Tibial nerve (tissue), 4 donors: ENCODE measurements at regions not wholly inside any gene's neighbourhood (a gene's known extent, or its start where the extent isn't known, plus 50 kb on each side); places are given as distances from the start of the nearest gene placed in this dataset.

Experiments
- DNase-seq, 2 donors: peaks; one replicate each; pipeline ENCODE4 v3.0.0-alpha.2; 2019; ENCODE audit warnings: low spot score in 2 of 2
- H3K27ac ChIP-seq, 4 donors: fragments of 200-600 bp; sonication (generic) in 3 of 4; one replicate each; pipeline ENCODE4 v1.5.1; 2017 to 2019; ENCODE audit warnings: mild to moderate bottlenecking in 1 of 4
- H3K27me3 ChIP-seq, 2 donors: fragments of 200-600 bp; sonication (generic) in 1 of 2; one replicate each; pipeline versions ENCODE4 v1.5.1 to v1.6.0; 2017 to 2019
- H3K36me3 ChIP-seq, 3 donors: fragments of 200-600 bp; sonication (generic); one replicate each; pipeline ENCODE4 v1.5.1; 2018 to 2019
- H3K4me1 ChIP-seq, 4 donors: fragments of 200-600 bp; sonication (generic) in 3 of 4; one replicate each; pipeline ENCODE4 v1.5.1; 2017 to 2019
- H3K4me3 ChIP-seq, 4 donors: fragments of 200-600 bp; sonication (generic) in 3 of 4; one replicate each; pipeline ENCODE4 v1.5.1; 2017 to 2019; ENCODE audit warnings: mild to moderate bottlenecking in 1 of 4, moderate library complexity in 1 of 4
- H3K9me3 ChIP-seq, 4 donors: fragments of 200-600 bp; sonication (generic) in 3 of 4; one replicate each; pipeline ENCODE4 v1.5.1; 2017 to 2019
- EP300 ChIP-seq, 2 donors: sonication (generic); formaldehyde crosslinking; IDR thresholded peaks; one replicate each; pipeline ENCODE4 v1.6.1; 2017; ENCODE audit warnings: antibody characterized with exemption in 2 of 2, mild to moderate bottlenecking in 1 of 2
- POLR2A ChIP-seq, 2 donors: fragments of 450-650 bp; IDR thresholded peaks; one replicate each; pipeline ENCODE4 v1.6.1; 2017; ENCODE audit warnings: antibody characterized with exemption in 2 of 2, mild to moderate bottlenecking in 2 of 2, moderate library complexity in 2 of 2
- WGBS, 2 donors: methylation state at CpG; one replicate each; pipeline ENCODE4 v1.1.5; 2018; 5-methylcytosine and 5-hydroxymethylcytosine counted together
- TF ChIP-seq, protein P1 (sequence below), 5 experiments: fragments of 200-600 bp in 3 of 5; fragments of 450-650 bp in 2 of 5; sonication (generic) in 3 of 5; IDR thresholded peaks; one replicate each; pipeline ENCODE4 v1.5.1; 2016 to 2019; ENCODE audit warnings: antibody characterized with exemption in 5 of 5, mild to moderate bottlenecking in 3 of 5, moderate library complexity in 2 of 5

GRCh38 chr4:3869174-3869572, 103.0 kb downstream of the ADRA2C start:
- peaks cover 0 to 66% of the 10 kb centered on the region in 2 donors for H3K27me3 ChIP-seq
- H3K4me3 ChIP-seq: no peak overlapping the region
- no peaks in the 10 kb centered on the region for H3K36me3 ChIP-seq
- WGBS, 2 donors: 83 to 90% methylated on average over 7 of the region's 7 CpGs
- no peak for TF ChIP-seq POLR2A (IDR thresholded peaks at IDR 0.05)
- TF ChIP-seq EP300 (IDR thresholded peaks at IDR 0.05): no peak
- TF ChIP-seq, protein P1, sequence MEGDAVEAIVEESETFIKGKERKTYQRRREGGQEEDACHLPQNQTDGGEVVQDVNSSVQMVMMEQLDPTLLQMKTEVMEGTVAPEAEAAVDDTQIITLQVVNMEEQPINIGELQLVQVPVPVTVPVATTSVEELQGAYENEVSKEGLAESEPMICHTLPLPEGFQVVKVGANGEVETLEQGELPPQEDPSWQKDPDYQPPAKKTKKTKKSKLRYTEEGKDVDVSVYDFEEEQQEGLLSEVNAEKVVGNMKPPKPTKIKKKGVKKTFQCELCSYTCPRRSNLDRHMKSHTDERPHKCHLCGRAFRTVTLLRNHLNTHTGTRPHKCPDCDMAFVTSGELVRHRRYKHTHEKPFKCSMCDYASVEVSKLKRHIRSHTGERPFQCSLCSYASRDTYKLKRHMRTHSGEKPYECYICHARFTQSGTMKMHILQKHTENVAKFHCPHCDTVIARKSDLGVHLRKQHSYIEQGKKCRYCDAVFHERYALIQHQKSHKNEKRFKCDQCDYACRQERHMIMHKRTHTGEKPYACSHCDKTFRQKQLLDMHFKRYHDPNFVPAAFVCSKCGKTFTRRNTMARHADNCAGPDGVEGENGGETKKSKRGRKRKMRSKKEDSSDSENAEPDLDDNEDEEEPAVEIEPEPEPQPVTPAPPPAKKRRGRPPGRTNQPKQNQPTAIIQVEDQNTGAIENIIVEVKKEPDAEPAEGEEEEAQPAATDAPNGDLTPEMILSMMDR (IDR thresholded peaks at IDR 0.05): no peak
- no peaks in the 10 kb centered on the region for H3K9me3 ChIP-seq
- peaks cover 0 to 16% (median 0%) of the 10 kb centered on the region in 4 donors for H3K4me1 ChIP-seq
- no peak overlapping the region for H3K27ac ChIP-seq
- DNase-seq: no peak

DNA sequence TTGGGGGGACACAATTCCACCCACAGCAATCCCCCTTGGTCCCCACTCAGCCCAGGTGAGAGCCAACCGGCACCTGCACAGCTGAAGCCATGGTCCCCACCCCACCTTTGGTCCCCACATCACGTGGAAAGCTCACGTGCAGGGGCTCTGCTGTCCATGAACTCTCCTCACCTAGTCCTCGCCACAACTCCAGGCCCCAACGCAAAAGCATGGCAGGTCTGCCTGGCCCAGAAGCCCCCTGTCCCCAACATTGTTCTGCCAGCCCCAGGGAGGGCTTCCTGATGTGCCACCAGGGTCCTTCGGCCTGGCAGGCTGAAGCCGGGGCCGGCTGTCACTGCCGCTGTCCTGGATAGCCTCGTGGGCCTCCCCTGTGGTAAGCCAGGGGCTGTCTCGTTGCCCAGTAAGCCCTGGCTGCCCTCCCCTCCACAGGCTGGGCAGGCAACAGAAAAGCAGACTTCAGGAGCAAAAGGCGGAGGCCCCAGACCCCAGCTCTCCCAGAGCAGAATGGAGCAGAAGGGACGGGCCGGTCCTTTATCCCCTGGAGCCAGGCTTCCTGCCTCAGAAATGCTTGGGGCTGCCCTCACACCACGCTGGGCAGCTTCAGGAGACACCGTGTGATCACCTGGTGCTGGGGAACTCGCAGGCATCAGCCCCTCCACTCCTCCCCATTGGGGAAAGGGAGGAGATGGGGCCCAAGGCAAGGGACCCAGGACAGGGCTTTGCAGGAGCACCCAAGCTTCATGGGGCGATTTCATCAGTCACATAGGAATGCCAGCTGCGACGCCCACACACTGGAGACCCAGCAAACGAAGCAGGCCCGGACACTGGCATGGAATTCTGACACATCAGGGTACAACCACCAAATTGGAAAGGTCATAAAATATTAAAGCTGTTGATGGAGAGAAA, 103.7 kb downstream of the ADRA2C start:
- WGBS, 2 donors: 62 to 67% methylated on average over 17 to 21 of the region's 22 CpGs
- H3K4me1 ChIP-seq: peaks cover 0 to 16% (median 0%) of the 10 kb centered on the region in 4 donors
- peaks cover 0 to 66% of the 10 kb centered on the region in 2 donors for H3K27me3 ChIP-seq
- H3K27ac ChIP-seq: no peak overlapping the region
- no peaks in the 10 kb centered on the region for H3K36me3 ChIP-seq
- no peak for TF ChIP-seq EP300 (IDR thresholded peaks at IDR 0.05)
- TF ChIP-seq, protein P1 (IDR thresholded peaks at IDR 0.05): no peak
- no peak for TF ChIP-seq POLR2A (IDR thresholded peaks at IDR 0.05)
- DNase-seq: peak in 1 of 2 donors; percentile 4
- no peak overlapping the region for H3K4me3 ChIP-seq
- no peaks in the 10 kb centered on the region for H3K9me3 ChIP-seq

- Histone ChIP-seq H3K27me3 (peaks cover 0 to 69% of the 10 kb centered on the region in 2 donors), H3K9me3 (no peaks in the 10 kb centered on the region), H3K4me1 (peaks cover 0 to 16% (median 0%) of the 10 kb centered on the region in 4 donors), H3K36me3 (no peaks in the 10 kb centered on the region), H3K4me3 (no peak overlapping the region), H3K27ac (no peak overlapping the region)
- TF ChIP-seq, protein P1 (IDR thresholded peaks at IDR 0.05): no peak
- TF ChIP-seq EP300 (IDR thresholded peaks at IDR 0.05): no peak
- 80 to 83% methylated on average over 9 of the region's 9 CpGs for WGBS, 2 donors
- DNase-seq: peak in 1 of 2 donors; percentile 4
Measured at GRCh38 chr4:3870567-3870962, 104.4 kb downstream of the ADRA2C start.

DNA sequence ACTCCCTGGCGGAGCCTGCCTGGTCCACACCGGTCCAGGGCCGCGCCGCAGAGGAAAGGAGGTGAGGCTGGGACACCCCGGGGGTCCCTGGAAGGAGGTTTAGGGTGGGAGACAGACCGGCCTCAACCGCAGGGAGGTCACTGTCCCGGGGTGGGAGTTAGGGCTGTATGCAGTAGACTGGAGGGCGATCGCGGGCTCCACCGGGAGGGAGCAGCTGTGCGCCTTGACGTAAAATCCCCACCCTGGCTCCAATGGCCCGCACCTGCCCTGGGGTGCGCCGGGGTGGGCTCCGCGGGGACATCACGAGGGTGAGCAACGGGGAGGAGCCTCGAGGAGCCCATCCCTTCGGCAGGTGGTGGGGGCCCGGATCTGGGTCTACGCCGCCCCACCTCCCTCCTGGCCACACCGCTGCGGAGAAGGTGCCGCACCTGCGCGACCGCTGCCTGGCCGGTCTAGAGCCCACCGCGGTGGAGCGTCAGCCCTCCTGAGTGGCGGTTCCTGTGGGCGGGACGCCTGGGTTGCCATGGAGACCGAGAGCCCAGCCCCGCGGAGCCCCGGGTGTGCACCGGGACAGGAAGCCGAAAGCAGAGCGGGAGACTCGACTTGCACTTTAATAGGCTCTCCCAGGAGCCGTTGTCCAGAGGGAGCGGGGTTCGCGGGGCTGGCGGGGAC, 105.1 kb downstream of the ADRA2C start:
- peaks cover 0 to 65% of the 10 kb centered on the region in 2 donors for H3K27me3 ChIP-seq
- WGBS, 2 donors: 8 to 13% methylated on average over 18 to 39 of the region's 53 CpGs
- no peak overlapping the region for H3K27ac ChIP-seq
- no peaks in the 10 kb centered on the region for H3K9me3 ChIP-seq
- DNase-seq: no peak
- no peak for TF ChIP-seq EP300 (IDR thresholded peaks at IDR 0.05)
- no peak for TF ChIP-seq POLR2A (IDR thresholded peaks at IDR 0.05)
- TF ChIP-seq, protein P1 (IDR thresholded peaks at IDR 0.05): no peak
- H3K4me1 ChIP-seq: peaks cover 0 to 16% (median 0%) of the 10 kb centered on the region in 4 donors
- H3K4me3 ChIP-seq: no peak overlapping the region
- no peaks in the 10 kb centered on the region for H3K36me3 ChIP-seq
